SU-DHL-6 (cell line): ENCODE measurements at regions not wholly inside any gene's neighbourhood (a gene's known extent, or its start where the extent isn't known, plus 50 kb on each side); places are given as distances from the start of the nearest gene placed in this dataset.

ENCODE experiments used
- CTCF ChIP-seq: fragments of 200-600 bp; sonication (generic); IDR thresholded peaks from one replicate; pipeline ENCODE4 v1.5.1; 2017; ENCODE audit warnings: antibody characterized with exemption, mild to moderate bottlenecking, low read length, moderate library complexity; ENCODE audit not compliant: insufficient read depth, poor library complexity, severe bottlenecking
- EZH2phosphoT487 ChIP-seq: fragments of 200-600 bp; sonication (generic), shearing (Covaris generic); conservative IDR thresholded peaks from 2 replicates; pipeline ENCODE4 v1.6.1; 2018; ENCODE audit warnings: mild to moderate bottlenecking, antibody characterized with exemption, low read length, moderate library complexity, mixed read lengths

- TF ChIP-seq CTCF (no peak), EZH2phosphoT487 (no peak)
Observed at GRCh38 chr16:79365702-79366101, 234.8 kb downstream of the MAF start.
